ENCODE measurements at regions not wholly inside any gene's neighbourhood (a gene's known extent, or its start where the extent isn't known, plus 50 kb on each side); places are given as distances from the start of the nearest gene placed in this dataset.

GRCh38 chr2:126172631-126173184 lies 483.2 kb upstream of the GYPC start:
- DNase-seq (ENCODE audit: low read depth), result no peak
- H3K4me3 ChIP-seq (ENCODE audit: low read depth, low read length), result no peak overlapping the region
- no peak for TF ChIP-seq CTCF (IDR thresholded peaks at IDR 0.05; ENCODE audit: insufficient read depth, low read depth, low read length, missing control alignments)

DNA sequence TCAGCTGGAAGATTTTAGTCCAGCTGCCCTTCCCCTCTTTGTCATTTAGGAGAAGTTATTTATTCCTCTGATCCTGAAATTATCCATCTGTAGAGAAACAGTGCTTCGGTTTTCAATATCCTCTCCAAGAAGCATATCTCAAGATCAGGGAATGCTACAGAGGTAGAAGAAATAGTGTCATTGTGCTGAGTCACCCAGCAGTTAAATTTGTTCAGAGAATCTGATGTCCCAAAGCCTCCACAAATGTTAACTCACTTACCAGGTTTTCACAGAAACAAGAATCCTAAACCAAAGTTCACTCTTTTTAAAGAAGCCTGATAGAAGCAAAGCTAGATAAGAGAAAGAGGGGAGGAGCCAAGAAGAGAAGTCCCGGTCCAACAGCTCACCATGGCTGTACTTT lies 480.7 kb upstream of the GYPC start:
- H3K4me3 ChIP-seq (ENCODE audit: low read depth, low read length), result no peak overlapping the region
- no peak for TF ChIP-seq CTCF (IDR thresholded peaks at IDR 0.05; ENCODE audit: insufficient read depth, low read depth, low read length, missing control alignments)
- no peak for DNase-seq (ENCODE audit: low read depth)

- no peak for TF ChIP-seq CTCF (IDR thresholded peaks at IDR 0.05; ENCODE audit: insufficient read depth, low read depth, low read length, missing control alignments)
- DNase-seq (ENCODE audit: low read depth), result no peak
- H3K4me3 ChIP-seq (ENCODE audit: low read depth, low read length), result no peak overlapping the region
Measured at GRCh38 chr2:126177479-126177878, 478.5 kb upstream of the GYPC start.

- no peak for TF ChIP-seq CTCF (IDR thresholded peaks at IDR 0.05; ENCODE audit: insufficient read depth, low read depth, low read length, missing control alignments)
- DNase-seq (ENCODE audit: low read depth), result no peak
- no peak overlapping the region for H3K4me3 ChIP-seq (ENCODE audit: low read depth, low read length)
Measured at GRCh38 chr2:126187668-126188067, 468.3 kb upstream of the GYPC start.

DNA sequence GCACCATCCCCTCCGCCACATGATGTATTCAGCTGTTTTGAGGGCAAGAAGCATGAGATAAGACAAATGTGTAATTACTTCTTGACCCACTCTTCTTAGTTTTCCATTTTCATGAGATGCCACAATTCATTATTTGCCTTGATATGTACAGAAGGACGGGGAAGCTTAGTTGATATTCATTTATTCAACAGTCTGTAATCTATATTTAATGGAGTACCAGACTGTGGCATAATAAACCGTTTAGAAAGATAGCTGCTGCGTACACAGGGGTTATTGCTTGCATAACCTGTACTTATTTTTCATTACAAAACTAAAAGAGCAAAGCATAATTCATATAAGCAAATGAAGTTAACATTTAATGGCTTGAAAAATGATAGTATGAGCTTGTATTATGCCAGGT lies 466.4 kb upstream of the GYPC start:
- no peak for DNase-seq (ENCODE audit: low read depth)
- no peak overlapping the region for H3K4me3 ChIP-seq (ENCODE audit: low read depth, low read length)
- no peak for TF ChIP-seq CTCF (IDR thresholded peaks at IDR 0.05; ENCODE audit: insufficient read depth, low read depth, low read length, missing control alignments)

DNA sequence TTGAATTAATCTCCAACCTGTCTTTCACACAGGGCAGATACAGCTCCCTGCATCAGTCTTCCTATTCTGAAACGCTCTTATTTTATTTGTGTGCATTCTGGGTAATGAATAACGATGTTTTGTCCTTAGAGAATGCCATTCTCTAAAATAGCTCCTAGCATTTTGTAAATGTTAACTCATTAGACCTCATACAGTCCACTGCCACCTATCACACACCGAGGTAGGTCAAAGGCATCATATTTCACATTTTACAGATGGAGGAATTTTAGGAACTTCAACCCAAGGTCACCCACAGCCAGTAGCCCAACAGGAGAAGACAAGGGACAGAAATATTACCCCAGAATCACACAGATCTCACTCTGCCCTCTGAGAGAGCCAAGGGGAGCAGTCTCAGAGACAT lies 455.4 kb upstream of the GYPC start:
- no peak overlapping the region for H3K4me3 ChIP-seq (ENCODE audit: low read depth, low read length)
- TF ChIP-seq CTCF (IDR thresholded peaks at IDR 0.05; ENCODE audit: insufficient read depth, low read depth, low read length, missing control alignments), result no peak

GRCh38 chr2:126208266-126208665 lies 447.7 kb upstream of the GYPC start:
- no peak for TF ChIP-seq CTCF (IDR thresholded peaks at IDR 0.05; ENCODE audit: insufficient read depth, low read depth, low read length, missing control alignments)
- H3K4me3 ChIP-seq (ENCODE audit: low read depth, low read length), result no peak overlapping the region
- DNase-seq (ENCODE audit: low read depth), result no peak

More for the DNA sequence above, 455.4 kb upstream of the GYPC start:
- no peak for DNase-seq (ENCODE audit: low read depth)

Measured in GM12865 (cell line).